DND-41 (cell line): ENCODE measurements at regions not wholly inside any gene's neighbourhood (a gene's known extent, or its start where the extent isn't known, plus 50 kb on each side); places are given as distances from the start of the nearest gene placed in this dataset.

Experiments
- ATAC-seq: fragments of 200-7000 bp; cut with Tn5 transposase; 3 replicates; pipeline ENCODE4 v1.9.1; 2021; ENCODE audit warnings: low read depth; ENCODE audit not compliant: insufficient read depth
- DNase-seq: peaks from one replicate; pipeline ENCODE4 v3.0.0-alpha.2; 2020
- H2AFZ ChIP-seq: 2 replicates; pipeline ENCODE4 v1.6.0; 2012; ENCODE audit warnings: low read depth, low read length
- H3K27ac ChIP-seq: 2 replicates; pipeline ENCODE4 v1.5.1; 2012; ENCODE audit warnings: low read length, inconsistent platforms
- H3K27me3 ChIP-seq: fragments of 200-600 bp; sonication (generic); 2 replicates; pipeline ENCODE4 v1.6.0; 2012; ENCODE audit warnings: low read length, mild to moderate bottlenecking, inconsistent platforms; ENCODE audit not compliant: insufficient read depth, poor library complexity
- H3K36me3 ChIP-seq: 2 replicates; pipeline ENCODE4 v1.5.1; 2012; ENCODE audit warnings: low read length, inconsistent platforms; ENCODE audit not compliant: insufficient read depth
- H3K4me1 ChIP-seq: 2 replicates; pipeline ENCODE4 v1.5.1; 2012; ENCODE audit warnings: mild to moderate bottlenecking, low read length; ENCODE audit not compliant: insufficient read depth
- H3K4me2 ChIP-seq: 2 replicates; pipeline ENCODE4 v1.6.0; 2012; ENCODE audit warnings: mild to moderate bottlenecking, moderate library complexity, low read length, inconsistent platforms; ENCODE audit not compliant: insufficient read depth
- H3K4me3 ChIP-seq, 2 experiments: fragments of 200-600 bp in 1 of 2; shearing (Covaris generic) in 1 of 2; 2 replicates each; pipeline ENCODE4 v1.5.1; 2012 to 2016; ENCODE audit warnings: inconsistent platforms in 2 of 2, low read length in 2 of 2, mild to moderate bottlenecking in 2 of 2, low read depth in 1 of 2, moderate library complexity in 1 of 2
- H3K79me2 ChIP-seq: 2 replicates; pipeline ENCODE4 v1.6.0; 2012; ENCODE audit warnings: low read length, inconsistent platforms; ENCODE audit not compliant: insufficient read depth
- H3K9ac ChIP-seq: 2 replicates; pipeline ENCODE4 v1.6.0; 2012; ENCODE audit warnings: low read depth, mild to moderate bottlenecking, inconsistent platforms, low read length, moderate library complexity
- H3K9me3 ChIP-seq: 2 replicates; pipeline ENCODE4 v1.5.1; 2012; ENCODE audit warnings: low read length, moderate library complexity, mild to moderate bottlenecking, inconsistent platforms; ENCODE audit not compliant: insufficient read depth, severe bottlenecking
- H4K20me1 ChIP-seq: 2 replicates; pipeline ENCODE4 v1.6.0; 2012; ENCODE audit warnings: low read length; ENCODE audit not compliant: insufficient read depth
- CTCF ChIP-seq: IDR thresholded peaks from 2 replicates; pipeline ENCODE4 v1.5.1; 2012; ENCODE audit warnings: borderline replicate concordance, low read length, moderate library complexity, mild to moderate bottlenecking; ENCODE audit not compliant: poor library complexity, severe bottlenecking; ENCODE audit errors: extremely low read depth
- EZH2 ChIP-seq: IDR thresholded peaks from 3 replicates; pipeline ENCODE4 v1.6.1; 2012; ENCODE audit warnings: borderline replicate concordance, low read depth, mild to moderate bottlenecking, moderate library complexity, low read length, inconsistent platforms; ENCODE audit not compliant: severe bottlenecking

GRCh38 chr1:116318897-116319296 is 54.1 kb upstream of the ATP1A1 start:
- H3K9ac ChIP-seq, result no peak overlapping the region
- no peak overlapping the region for H3K4me3 ChIP-seq
- H3K79me2 ChIP-seq, result no peaks in the 10 kb centered on the region
- no peak overlapping the region for H2AFZ ChIP-seq
- TF ChIP-seq EZH2 (no peak), CTCF (no peak)
- H3K36me3 ChIP-seq, result no peaks in the 10 kb centered on the region
- H3K4me2 ChIP-seq, result no peak overlapping the region
- H3K9me3 ChIP-seq, result no peaks in the 10 kb centered on the region
- H3K4me1 ChIP-seq, result peaks cover 18% of the 10 kb centered on the region
- no peaks in the 10 kb centered on the region for H4K20me1 ChIP-seq
- DNase-seq, result no peak
- H3K27ac ChIP-seq, result no peak overlapping the region
- no peaks in the 10 kb centered on the region for H3K27me3 ChIP-seq
- no peak for ATAC-seq

GRCh38 chr1:116320874-116321273 is 52.2 kb upstream of the ATP1A1 start:
- DNase-seq (no peak), ATAC-seq (no peak)
- TF ChIP-seq EZH2, result no peak
- TF ChIP-seq CTCF, result no peak
- Histone ChIP-seq H3K4me2 (no peak overlapping the region), H3K4me3 (no peak overlapping the region), H2AFZ (no peak overlapping the region), H3K36me3 (no peaks in the 10 kb centered on the region), H3K9ac (no peak overlapping the region), H4K20me1 (no peaks in the 10 kb centered on the region), H3K9me3 (no peaks in the 10 kb centered on the region), H3K27me3 (no peaks in the 10 kb centered on the region), H3K27ac (no peak overlapping the region), H3K79me2 (no peaks in the 10 kb centered on the region), H3K4me1 (peaks cover 24% of the 10 kb centered on the region)

- DNase-seq (peak; percentile 71), ATAC-seq (peak; percentile 42)
- TF ChIP-seq EZH2 (no peak), CTCF (no peak)
- no peaks in the 10 kb centered on the region for H4K20me1 ChIP-seq
- H3K79me2 ChIP-seq, result no peaks in the 10 kb centered on the region
- no peaks in the 10 kb centered on the region for H3K27me3 ChIP-seq
- H3K9ac ChIP-seq, result no peak overlapping the region
- H3K4me1 ChIP-seq, result peaks cover 33% of the 10 kb centered on the region
- 0 out of 2 replicates have a peak overlapping the region, but pooled peaks have one; percentile 20 for H2AFZ ChIP-seq
- no peaks in the 10 kb centered on the region for H3K36me3 ChIP-seq
- no peak overlapping the region for H3K4me3 ChIP-seq
- H3K9me3 ChIP-seq, result no peaks in the 10 kb centered on the region
- H3K27ac ChIP-seq, result peak overlapping the region; percentile 6; the same call in 1 of the 2 replicates
- no peak overlapping the region; the same call in 1 of the 2 replicates for H3K4me2 ChIP-seq
These were observed 51.3 kb upstream of the ATP1A1 start for GRCh38 chr1:116321766-116322175.

GRCh38 chr1:116322752-116323405 is 50.2 kb upstream of the ATP1A1 start:
- H3K9ac ChIP-seq, result no peak overlapping the region
- H3K4me2 ChIP-seq, result no peak overlapping the region
- H2AFZ ChIP-seq, result no peak overlapping the region
- H3K4me1 ChIP-seq, result peaks cover 44% of the 10 kb centered on the region
- H3K27me3 ChIP-seq, result no peaks in the 10 kb centered on the region
- H3K36me3 ChIP-seq, result no peaks in the 10 kb centered on the region
- TF ChIP-seq CTCF, result no peak
- TF ChIP-seq EZH2, result no peak
- no peaks in the 10 kb centered on the region for H4K20me1 ChIP-seq
- DNase-seq, result no peak
- H3K27ac ChIP-seq, result no peak overlapping the region
- no peak overlapping the region for H3K4me3 ChIP-seq
- no peak for ATAC-seq
- H3K9me3 ChIP-seq, result no peaks in the 10 kb centered on the region
- no peaks in the 10 kb centered on the region for H3K79me2 ChIP-seq
